Panc1 (cell line): ENCODE measurements at regions not wholly inside any gene's neighbourhood (a gene's known extent, or its start where the extent isn't known, plus 50 kb on each side); places are given as distances from the start of the nearest gene placed in this dataset.

Experiments
- CTCF ChIP-seq: fragments of 450-650 bp; IDR thresholded peaks from 2 replicates; pipeline ENCODE4 v1.5.1; 2017; ENCODE audit warnings: mild to moderate bottlenecking
- SIN3A ChIP-seq: IDR thresholded peaks from 2 replicates; pipeline ENCODE4 v1.6.1; 2012; ENCODE audit warnings: low read depth, mild to moderate bottlenecking, low read length, moderate library complexity, borderline replicate concordance; ENCODE audit not compliant: insufficient read depth
- TF ChIP-seq, protein P1 (sequence below), 2 experiments: IDR thresholded peaks; 2 replicates each; pipeline ENCODE4 v1.6.1; 2011 to 2012; ENCODE audit warnings: low read depth in 2 of 2, control low read depth in 1 of 2, low read length in 1 of 2, mild to moderate bottlenecking in 1 of 2, moderate library complexity in 1 of 2; ENCODE audit not compliant: insufficient read depth in 1 of 2

DNA sequence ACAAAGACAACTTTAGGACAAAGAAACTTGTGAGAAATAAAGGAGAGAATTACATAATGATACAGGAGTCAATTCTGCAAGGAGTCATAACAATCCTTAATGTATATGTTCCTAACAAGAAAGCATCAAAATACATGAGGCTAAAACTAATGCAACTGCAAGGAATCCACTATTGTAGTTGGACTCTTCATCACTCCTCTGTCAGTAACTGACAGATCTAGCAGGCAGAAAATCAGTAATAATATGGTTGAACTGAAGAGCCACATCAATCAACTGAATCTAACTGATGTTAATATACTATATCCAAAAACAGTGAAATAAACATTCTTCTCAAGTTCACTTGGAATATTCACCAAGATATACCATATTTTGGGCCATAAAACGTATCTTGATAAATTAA lies 1806.4 kb upstream of the CELF4 start:
- TF ChIP-seq CTCF (no peak), SIN3A (no peak)
- TF ChIP-seq, protein P1, sequence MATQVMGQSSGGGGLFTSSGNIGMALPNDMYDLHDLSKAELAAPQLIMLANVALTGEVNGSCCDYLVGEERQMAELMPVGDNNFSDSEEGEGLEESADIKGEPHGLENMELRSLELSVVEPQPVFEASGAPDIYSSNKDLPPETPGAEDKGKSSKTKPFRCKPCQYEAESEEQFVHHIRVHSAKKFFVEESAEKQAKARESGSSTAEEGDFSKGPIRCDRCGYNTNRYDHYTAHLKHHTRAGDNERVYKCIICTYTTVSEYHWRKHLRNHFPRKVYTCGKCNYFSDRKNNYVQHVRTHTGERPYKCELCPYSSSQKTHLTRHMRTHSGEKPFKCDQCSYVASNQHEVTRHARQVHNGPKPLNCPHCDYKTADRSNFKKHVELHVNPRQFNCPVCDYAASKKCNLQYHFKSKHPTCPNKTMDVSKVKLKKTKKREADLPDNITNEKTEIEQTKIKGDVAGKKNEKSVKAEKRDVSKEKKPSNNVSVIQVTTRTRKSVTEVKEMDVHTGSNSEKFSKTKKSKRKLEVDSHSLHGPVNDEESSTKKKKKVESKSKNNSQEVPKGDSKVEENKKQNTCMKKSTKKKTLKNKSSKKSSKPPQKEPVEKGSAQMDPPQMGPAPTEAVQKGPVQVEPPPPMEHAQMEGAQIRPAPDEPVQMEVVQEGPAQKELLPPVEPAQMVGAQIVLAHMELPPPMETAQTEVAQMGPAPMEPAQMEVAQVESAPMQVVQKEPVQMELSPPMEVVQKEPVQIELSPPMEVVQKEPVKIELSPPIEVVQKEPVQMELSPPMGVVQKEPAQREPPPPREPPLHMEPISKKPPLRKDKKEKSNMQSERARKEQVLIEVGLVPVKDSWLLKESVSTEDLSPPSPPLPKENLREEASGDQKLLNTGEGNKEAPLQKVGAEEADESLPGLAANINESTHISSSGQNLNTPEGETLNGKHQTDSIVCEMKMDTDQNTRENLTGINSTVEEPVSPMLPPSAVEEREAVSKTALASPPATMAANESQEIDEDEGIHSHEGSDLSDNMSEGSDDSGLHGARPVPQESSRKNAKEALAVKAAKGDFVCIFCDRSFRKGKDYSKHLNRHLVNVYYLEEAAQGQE (IDR thresholded peaks at IDR 0.05; ENCODE audit: insufficient read depth in 1 of 2, low read depth in 2 of 2, low read length in 1 of 2), result no peak
